HG03354 (cell line): ENCODE measurements at regions not wholly inside any gene's neighbourhood (a gene's known extent, or its start where the extent isn't known, plus 50 kb on each side); places are given as distances from the start of the nearest gene placed in this dataset.
"Not testable (repeated sequence)": the region's sequence is repeated elsewhere in the genome, so short reads cannot be mapped to it uniquely, and the experiment has no call there.

Experiments used
- ATAC-seq: cut with Tn5 transposase; IDR thresholded peaks from one replicate; pipeline ENCODE4 v1.9.1; 2021; ENCODE audit warnings: mild to moderate bottlenecking; ENCODE audit not compliant: unreplicated experiment, poor library complexity, severe bottlenecking

GRCh38 chr5:155113888-155114287 lies 100.3 kb downstream of the KIF4B start:
- no peak for ATAC-seq

GRCh38 chr5:155114655-155115054 lies 101.1 kb downstream of the KIF4B start:
- no peak for ATAC-seq

GRCh38 chr5:155116456-155117251 lies 103.1 kb downstream of the KIF4B start:
- ATAC-seq = no peak

GRCh38 chr5:155125551-155126095 lies 112.1 kb downstream of the KIF4B start:
- no peak for ATAC-seq

GRCh38 chr5:155126573-155126972 lies 113.0 kb downstream of the KIF4B start:
- no peak for ATAC-seq

- ATAC-seq = no peak
Measured at GRCh38 chr5:155127552-155127951, 114.0 kb downstream of the KIF4B start.

GRCh38 chr5:155128786-155129512 lies 115.4 kb downstream of the KIF4B start:
- ATAC-seq = no peak

- ATAC-seq = no peak
Measured at GRCh38 chr5:155129513-155129880, 115.9 kb downstream of the KIF4B start.

- ATAC-seq = no peak
Measured at GRCh38 chr5:155134130-155134529, 120.6 kb downstream of the KIF4B start.

GRCh38 chr5:155136216-155136850 lies 122.8 kb downstream of the KIF4B start:
- ATAC-seq = no peak

- ATAC-seq = no peak
Measured at GRCh38 chr5:155137683-155138082, 124.1 kb downstream of the KIF4B start.

- no peak for ATAC-seq
Measured at GRCh38 chr5:155140646-155141045, 127.1 kb downstream of the KIF4B start.

GRCh38 chr5:155144956-155145355 lies 131.4 kb downstream of the KIF4B start:
- no peak for ATAC-seq

- no peak for ATAC-seq
Measured at GRCh38 chr5:155147222-155147621, 133.7 kb downstream of the KIF4B start.

GRCh38 chr5:155148694-155149093 lies 135.1 kb downstream of the KIF4B start:
- ATAC-seq = no peak

GRCh38 chr5:155150012-155150411 lies 136.5 kb downstream of the KIF4B start:
- no peak for ATAC-seq

GRCh38 chr5:155154973-155155372 lies 141.4 kb downstream of the KIF4B start:
- no peak for ATAC-seq

GRCh38 chr5:155163084-155163483 lies 149.5 kb downstream of the KIF4B start:
- ATAC-seq = not testable (repeated sequence)

GRCh38 chr5:155167736-155168135 lies 154.2 kb downstream of the KIF4B start:
- no peak for ATAC-seq

GRCh38 chr5:155181542-155181941 lies 168.0 kb downstream of the KIF4B start:
- ATAC-seq = no peak
